HG02678 (cell line): ENCODE measurements at regions not wholly inside any gene's neighbourhood (a gene's known extent, or its start where the extent isn't known, plus 50 kb on each side); places are given as distances from the start of the nearest gene placed in this dataset.

ENCODE experiments used
- ATAC-seq: cut with Tn5 transposase; IDR thresholded peaks from one replicate; pipeline ENCODE4 v1.9.1; 2021; ENCODE audit warnings: mild to moderate bottlenecking, moderate library complexity; ENCODE audit not compliant: unreplicated experiment

- no peak for ATAC-seq
Measured at GRCh38 chr5:71939452-71940230, 167.6 kb upstream of the MAP1B start.

- ATAC-seq, result no peak
Measured at GRCh38 chr5:71943874-71944273, 163.4 kb upstream of the MAP1B start.

- ATAC-seq, result no peak
Measured at GRCh38 chr5:71945436-71945835, 161.8 kb upstream of the MAP1B start.

- no peak for ATAC-seq
Measured at GRCh38 chr5:71946343-71947030, 160.8 kb upstream of the MAP1B start.

DNA sequence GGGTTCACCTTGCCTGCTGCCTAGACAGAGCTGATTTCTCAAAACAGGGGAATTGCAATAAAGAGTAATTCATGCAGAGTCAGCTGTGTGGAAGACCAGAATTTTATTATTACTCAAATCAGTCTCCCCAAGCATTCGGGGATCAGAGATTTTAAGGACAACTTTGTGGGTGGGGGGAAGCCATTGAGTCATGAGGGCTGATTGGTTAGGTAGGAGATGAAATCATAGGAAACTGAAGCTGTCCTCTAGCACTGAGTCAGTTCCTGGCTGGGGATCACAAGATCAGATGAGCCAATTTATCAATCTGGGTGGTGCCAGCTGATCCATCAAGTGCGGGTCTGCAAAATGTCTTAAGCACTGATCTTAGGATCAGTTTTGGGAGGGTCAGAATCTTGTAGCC lies 159.1 kb upstream of the MAP1B start:
- no peak for ATAC-seq

DNA sequence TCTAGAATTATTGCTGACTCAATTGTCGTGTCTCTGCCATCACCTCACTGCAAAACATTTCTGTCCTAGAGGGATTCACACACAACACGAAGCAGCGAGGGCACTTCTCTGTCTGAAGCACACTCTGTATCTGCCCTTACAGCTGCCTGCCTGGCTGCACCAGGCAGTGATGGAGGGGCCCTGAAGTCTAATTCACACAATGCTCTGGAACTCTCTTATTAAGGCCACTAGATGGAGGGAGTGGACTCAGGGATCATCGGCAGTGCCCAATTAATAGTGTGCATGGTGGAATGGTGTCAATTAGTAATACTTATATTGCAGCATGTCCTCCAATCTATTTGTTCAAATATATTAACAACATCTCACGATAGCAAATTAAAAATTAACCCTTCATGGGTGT lies 157.5 kb upstream of the MAP1B start:
- no peak for ATAC-seq

- no peak for ATAC-seq
Measured at GRCh38 chr5:71953866-71954265, 153.4 kb upstream of the MAP1B start.

DNA sequence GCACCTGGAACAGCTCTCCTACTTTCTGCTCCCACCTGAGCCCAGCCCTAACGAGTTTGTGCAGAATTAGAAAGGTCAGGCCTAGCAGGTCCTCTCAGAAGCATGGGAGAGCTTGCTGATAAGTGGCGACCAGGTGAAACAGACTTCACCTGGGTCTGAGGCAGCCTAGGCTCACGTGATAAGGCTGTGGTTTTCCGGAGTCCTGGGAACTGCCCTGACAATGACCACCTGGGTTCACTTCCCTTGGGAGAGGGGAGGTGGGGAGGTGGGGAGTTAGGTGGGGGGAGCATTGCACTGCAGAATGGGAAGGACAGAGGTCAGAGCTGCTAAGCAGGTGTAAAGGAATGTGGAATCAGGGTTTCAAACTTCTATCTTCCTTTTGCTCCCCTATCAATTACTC lies 152.9 kb upstream of the MAP1B start:
- no peak for ATAC-seq

DNA sequence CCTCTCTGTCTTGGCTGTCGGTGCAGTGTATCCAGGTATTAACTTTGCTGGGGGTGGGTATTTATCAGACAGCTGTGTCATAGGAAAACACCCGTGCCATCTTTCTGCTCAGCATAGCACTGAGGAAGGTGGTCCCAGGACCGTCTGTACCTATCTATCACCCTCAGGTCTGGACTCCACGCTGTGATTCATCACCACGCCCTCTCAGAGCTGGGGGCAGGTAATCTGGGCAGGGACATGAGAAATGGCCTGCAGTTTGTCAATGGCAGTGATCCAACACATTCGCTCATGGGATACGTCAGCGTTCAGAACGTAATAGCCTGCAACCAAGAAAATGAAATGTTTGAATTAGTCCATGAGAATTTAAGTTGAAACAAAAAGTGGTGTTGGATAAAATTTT lies 151.6 kb upstream of the MAP1B start:
- no peak for ATAC-seq

DNA sequence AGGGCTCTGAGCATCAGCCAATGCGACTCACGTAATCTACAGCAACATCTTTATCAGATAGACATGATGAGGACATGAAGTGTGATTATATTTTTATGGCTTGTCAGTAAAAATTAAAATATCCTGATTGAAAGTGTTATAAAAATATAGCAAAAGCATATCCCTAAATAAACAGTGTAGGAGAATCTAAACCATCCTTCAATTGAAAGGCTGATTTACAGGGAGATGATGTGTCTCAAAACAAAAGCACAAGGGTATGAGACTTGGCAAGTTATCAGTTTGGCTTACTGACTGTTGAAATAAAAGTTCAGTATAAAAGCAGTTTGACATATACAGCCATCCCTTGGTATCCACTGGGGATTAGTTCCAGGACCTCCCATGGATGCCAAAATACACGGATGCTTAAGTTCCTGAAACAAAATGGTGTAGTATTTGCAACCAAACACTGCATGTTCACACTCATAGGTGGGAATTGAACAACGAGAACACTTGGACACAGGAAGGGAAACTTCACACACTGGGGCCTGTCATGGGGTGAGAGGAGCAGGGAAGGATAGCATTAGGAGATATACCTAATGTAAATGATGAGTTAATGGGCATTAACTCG lies 149.9 kb upstream of the MAP1B start:
- no peak for ATAC-seq

GRCh38 chr5:71960195-71960594 lies 147.1 kb upstream of the MAP1B start:
- ATAC-seq, result no peak

DNA sequence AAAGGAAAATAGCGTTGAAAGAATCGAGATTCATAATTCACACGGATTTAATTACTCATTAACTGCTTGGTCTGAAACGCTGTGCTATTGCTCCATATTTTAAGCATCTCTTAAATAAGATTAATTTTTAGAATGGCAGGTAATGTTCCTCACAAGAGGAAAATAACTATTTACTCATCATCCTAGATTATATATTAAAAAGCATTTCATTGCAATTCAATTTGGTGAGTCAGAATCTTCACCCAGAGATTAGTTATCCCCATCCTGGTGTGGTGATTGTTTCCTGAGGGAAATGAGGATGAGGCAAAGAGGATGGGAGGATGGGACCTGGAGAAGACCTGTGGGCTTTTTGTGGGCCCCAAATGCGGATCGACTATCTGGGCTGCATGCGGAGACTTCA lies 145.5 kb upstream of the MAP1B start:
- ATAC-seq, result no peak

- ATAC-seq, result no peak
Measured at GRCh38 chr5:71969460-71969859, 137.8 kb upstream of the MAP1B start.

DNA sequence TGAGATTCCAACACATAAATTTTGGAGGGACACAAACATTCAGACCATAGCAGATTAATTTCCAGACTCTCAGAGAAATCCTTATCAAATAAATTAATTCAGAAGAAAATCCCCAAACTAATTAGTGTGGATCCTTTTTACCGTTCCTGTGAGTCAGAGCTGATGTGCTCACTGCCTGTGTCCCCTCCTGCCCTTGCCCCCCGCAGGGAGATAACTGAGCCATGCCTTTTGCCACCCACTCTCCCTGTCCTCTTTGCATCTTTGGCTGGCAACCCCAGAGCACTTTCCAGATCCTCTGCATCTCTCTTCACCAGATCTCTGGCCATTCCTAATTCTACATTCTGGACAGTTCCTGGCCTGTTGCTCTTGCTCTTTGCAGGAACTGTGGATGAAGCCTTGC lies 135.4 kb upstream of the MAP1B start:
- no peak for ATAC-seq

DNA sequence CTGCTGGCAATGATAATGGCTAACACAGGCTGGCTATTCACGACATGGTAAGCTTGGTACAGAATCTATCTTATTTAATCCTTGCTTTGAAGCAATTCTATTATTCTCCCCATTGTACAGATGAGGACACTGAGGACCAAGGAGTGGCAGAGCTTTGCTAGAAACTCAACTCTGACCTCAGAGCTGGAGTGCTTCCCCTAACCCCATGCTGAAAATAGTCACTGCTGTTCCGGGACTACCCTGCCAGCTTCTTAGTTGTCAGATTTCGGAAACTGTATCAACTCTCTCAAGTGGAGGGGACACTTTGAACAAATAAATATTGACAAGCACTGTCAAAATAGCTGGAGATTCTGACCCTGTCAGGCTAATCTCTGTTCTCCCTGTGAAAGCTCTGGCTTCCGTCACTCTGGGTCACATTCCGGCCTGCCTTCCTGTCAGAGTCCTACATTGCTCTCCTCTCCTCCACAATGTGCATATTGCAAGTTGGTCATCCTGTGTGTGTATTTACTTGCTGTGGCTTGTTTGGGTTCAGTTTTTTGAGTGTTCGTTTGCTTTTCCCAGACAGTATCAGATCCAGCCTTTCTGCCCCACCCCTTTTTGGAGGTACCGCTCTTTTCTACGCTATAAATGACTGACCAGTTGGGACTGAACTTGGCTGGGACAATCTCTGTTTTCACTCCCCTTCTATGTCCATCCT lies 134.3 kb upstream of the MAP1B start:
- no peak for ATAC-seq

GRCh38 chr5:71973563-71973962 lies 133.7 kb upstream of the MAP1B start:
- ATAC-seq, result no peak

- no peak for ATAC-seq
Measured at GRCh38 chr5:71974165-71974564, 133.1 kb upstream of the MAP1B start.

DNA sequence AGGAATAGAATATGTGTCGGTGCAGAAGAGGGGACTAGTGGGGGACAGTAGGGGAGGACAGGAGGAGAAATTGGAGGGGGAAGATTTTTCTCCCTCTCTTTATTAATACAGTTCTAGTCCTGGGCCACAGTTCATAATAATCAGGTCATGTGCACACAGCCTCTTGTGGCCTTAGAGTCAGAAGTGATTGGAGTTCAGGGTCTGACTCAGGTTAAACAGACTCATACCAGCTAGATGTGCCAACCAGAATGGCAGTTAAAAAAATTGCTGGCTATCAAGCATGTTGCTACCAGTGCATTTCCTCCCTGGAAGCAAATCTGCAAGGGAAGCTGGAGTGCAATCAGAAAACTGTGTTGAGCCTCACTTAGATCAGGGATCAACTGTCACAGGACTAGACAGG lies 132.7 kb upstream of the MAP1B start:
- ATAC-seq, result no peak

DNA sequence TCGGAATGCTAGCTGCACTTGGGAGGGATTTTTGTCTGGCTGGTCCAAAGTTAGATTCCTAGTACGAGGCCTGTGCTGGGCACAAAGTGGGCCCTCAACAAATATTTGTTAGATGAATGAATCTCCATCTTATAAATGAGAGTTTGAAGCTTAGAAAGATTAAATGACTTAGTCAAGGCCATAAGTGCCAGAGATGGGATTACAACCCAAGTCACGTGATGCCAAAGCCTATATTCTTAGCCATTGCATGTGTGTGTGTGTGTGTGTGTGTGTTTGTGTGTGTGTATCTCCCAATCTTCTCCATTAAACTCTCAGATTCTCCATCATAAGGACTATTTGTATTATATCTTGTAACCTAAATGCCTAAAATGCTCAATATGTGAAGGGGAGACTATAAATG lies 130.8 kb upstream of the MAP1B start:
- no peak for ATAC-seq

DNA sequence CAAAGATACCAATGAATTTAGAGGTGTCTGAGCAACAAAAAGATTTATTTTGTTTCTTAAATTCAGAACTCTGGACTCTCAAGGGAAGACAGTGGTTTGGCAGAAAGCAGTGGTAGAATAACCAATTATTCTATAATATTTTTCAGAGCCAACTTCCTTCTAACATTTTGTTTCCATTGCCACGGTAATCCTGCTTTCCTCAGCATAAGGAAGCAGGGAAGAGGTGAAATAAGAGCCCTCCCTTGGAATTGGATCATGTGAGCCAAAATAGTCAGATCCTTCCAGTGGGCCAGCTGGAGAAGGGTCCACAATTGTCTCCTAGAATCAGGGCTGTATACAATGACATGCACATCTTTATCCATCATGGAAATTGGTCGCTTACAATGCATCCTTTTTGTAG lies 130.0 kb upstream of the MAP1B start:
- no peak for ATAC-seq

DNA sequence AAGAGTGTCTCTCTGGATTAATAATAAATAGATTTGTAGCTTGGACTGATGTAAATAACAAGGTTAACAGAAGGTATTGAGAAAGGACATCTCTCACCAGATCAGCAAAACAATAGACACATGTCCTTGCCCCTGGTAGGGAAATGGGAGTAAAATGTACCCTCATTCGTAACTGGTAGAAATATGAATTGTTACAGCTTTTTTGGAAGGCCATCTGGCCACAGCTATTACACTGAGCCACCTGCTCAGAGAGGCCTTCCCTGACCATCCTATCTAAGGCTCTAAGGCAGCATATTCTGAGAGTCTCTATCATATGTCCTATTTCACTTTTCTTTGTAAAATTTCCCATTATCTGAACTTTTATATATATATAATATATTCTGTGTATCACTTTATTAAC lies 129.1 kb upstream of the MAP1B start:
- ATAC-seq, result no peak
